ENCODE measurements at regions not wholly inside any gene's neighbourhood (a gene's known extent, or its start where the extent isn't known, plus 50 kb on each side); places are given as distances from the start of the nearest gene placed in this dataset.

GRCh38 chr17:12342161-12342560 lies 321.5 kb downstream of the MAP2K4 start:
- intact Hi-C loops (cut with DNase I), result loop anchor here in 1 of 2 donors (10.0 kb wide), 1 partner anchor 57 kb away; no protein-coding TSS in a partner anchor
- H3K36me3 ChIP-seq, result no peaks in the 10 kb centered on the region

GRCh38 chr17:12342609-12343435 lies 322.1 kb downstream of the MAP2K4 start:
- ATAC-seq, result peak; percentile 57
- peak in 1 of 2 donors; percentile 31 for TF ChIP-seq CTCF (IDR thresholded peaks at IDR 0.05)

More at GRCh38 chr17:12342161-12342560, 321.5 kb downstream of the MAP2K4 start:
- peaks cover 0 to 4% of the 10 kb centered on the region in 2 donors for H3K9me3 ChIP-seq
- no peaks in the 10 kb centered on the region for H3K4me1 ChIP-seq
- TF ChIP-seq CTCF (IDR thresholded peaks at IDR 0.05), result no peak
- ATAC-seq (no peak), DNase-seq (no peak)
- H3K4me3 ChIP-seq, result no peak overlapping the region
- peaks cover 0 to 6% of the 10 kb centered on the region in 2 donors for H3K27me3 ChIP-seq
- H3K27ac ChIP-seq, result no peak overlapping the region

GRCh38 chr17:12348476-12348875 lies 317.2 kb upstream of the MYOCD start:
- intact Hi-C loops (cut with DNase I), result loop anchor here in 1 of 2 donors (10.0 kb wide), 1 partner anchor 64 kb away; no protein-coding TSS in a partner anchor
- no peaks in the 10 kb centered on the region for H3K27me3 ChIP-seq
- no peaks in the 10 kb centered on the region for H3K36me3 ChIP-seq
- TF ChIP-seq CTCF (IDR thresholded peaks at IDR 0.05), result no peak
- no peak overlapping the region for H3K4me3 ChIP-seq
- no peak overlapping the region for H3K27ac ChIP-seq
- DNase-seq (no peak), ATAC-seq (no peak)
- peaks cover 0 to 13% of the 10 kb centered on the region in 2 donors for H3K9me3 ChIP-seq
- H3K4me1 ChIP-seq, result no peaks in the 10 kb centered on the region

More at GRCh38 chr17:12342609-12343435, 322.1 kb downstream of the MAP2K4 start:
- intact Hi-C loops (cut with DNase I), result loop anchor here in 1 of 2 donors (10.0 kb wide), 1 partner anchor 58 kb away; no protein-coding TSS in a partner anchor
- DNase-seq, result peak in 2 of 4 donors; percentile 28 to 43
- Histone ChIP-seq H3K27me3 (peaks cover 0 to 6% of the 10 kb centered on the region in 2 donors), H3K4me3 (no peak overlapping the region), H3K27ac (no peak overlapping the region), H3K36me3 (no peaks in the 10 kb centered on the region), H3K4me1 (no peaks in the 10 kb centered on the region), H3K9me3 (peaks cover 0 to 4% of the 10 kb centered on the region in 2 donors)

- ATAC-seq, result no peak
- H3K27me3 ChIP-seq, result no peaks in the 10 kb centered on the region
Measured at GRCh38 chr17:12349297-12349696, 316.4 kb upstream of the MYOCD start.

More at GRCh38 chr17:12349297-12349696, 316.4 kb upstream of the MYOCD start:
- intact Hi-C loops (cut with DNase I), result loop anchor here in 1 of 2 donors (10.0 kb wide), 1 partner anchor 64 kb away; no protein-coding TSS in a partner anchor
- DNase-seq, result no peak
- Histone ChIP-seq H3K36me3 (no peaks in the 10 kb centered on the region), H3K9me3 (peaks cover 0 to 13% of the 10 kb centered on the region in 2 donors), H3K4me3 (no peak overlapping the region), H3K4me1 (no peaks in the 10 kb centered on the region), H3K27ac (no peak overlapping the region)
- no peak for TF ChIP-seq CTCF (IDR thresholded peaks at IDR 0.05)
